Thyroid gland (tissue), 4 donors: ENCODE measurements at regions not wholly inside any gene's neighbourhood (a gene's known extent, or its start where the extent isn't known, plus 50 kb on each side); places are given as distances from the start of the nearest gene placed in this dataset.

Source experiments
- POLR2A ChIP-seq, 2 donors: fragments of 450-650 bp; IDR thresholded peaks; one replicate each; pipeline ENCODE4 v1.6.1; 2017; ENCODE audit warnings: antibody characterized with exemption in 2 of 2, mild to moderate bottlenecking in 2 of 2, moderate library complexity in 1 of 2
- TF ChIP-seq, protein P1 (sequence below), 6 experiments: fragments of 200-600 bp in 3 of 6; fragments of 450-650 bp in 3 of 6; sonication (generic) in 3 of 6; IDR thresholded peaks; one replicate each; pipeline ENCODE4 v1.5.1; 2016 to 2019; ENCODE audit warnings: antibody characterized with exemption in 6 of 6, mild to moderate bottlenecking in 2 of 6, inconsistent platforms in 1 of 6, moderate library complexity in 1 of 6

DNA sequence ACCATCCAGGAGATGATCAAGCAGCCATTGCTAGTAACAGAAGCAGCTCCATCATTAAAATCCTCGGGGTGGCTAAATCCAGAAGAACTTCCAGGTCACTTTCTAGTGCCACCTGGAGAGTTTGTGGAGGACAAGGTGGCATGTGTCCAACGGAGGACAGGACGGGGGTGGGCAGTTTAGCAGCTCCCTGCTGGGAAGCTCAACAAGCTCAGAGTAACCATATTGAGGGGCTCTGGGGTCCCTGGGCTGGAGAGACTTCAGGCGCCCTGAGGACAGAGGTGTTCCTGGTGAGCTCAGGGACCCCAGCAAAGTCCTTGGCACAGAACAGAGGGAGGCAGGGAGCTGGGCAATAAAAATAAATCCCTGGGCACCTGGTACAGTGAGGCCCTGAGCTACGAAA is 140.0 kb upstream of the FHL2 start:
- TF ChIP-seq, protein P1, sequence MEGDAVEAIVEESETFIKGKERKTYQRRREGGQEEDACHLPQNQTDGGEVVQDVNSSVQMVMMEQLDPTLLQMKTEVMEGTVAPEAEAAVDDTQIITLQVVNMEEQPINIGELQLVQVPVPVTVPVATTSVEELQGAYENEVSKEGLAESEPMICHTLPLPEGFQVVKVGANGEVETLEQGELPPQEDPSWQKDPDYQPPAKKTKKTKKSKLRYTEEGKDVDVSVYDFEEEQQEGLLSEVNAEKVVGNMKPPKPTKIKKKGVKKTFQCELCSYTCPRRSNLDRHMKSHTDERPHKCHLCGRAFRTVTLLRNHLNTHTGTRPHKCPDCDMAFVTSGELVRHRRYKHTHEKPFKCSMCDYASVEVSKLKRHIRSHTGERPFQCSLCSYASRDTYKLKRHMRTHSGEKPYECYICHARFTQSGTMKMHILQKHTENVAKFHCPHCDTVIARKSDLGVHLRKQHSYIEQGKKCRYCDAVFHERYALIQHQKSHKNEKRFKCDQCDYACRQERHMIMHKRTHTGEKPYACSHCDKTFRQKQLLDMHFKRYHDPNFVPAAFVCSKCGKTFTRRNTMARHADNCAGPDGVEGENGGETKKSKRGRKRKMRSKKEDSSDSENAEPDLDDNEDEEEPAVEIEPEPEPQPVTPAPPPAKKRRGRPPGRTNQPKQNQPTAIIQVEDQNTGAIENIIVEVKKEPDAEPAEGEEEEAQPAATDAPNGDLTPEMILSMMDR (IDR thresholded peaks at IDR 0.05), result no peak
- TF ChIP-seq POLR2A (IDR thresholded peaks at IDR 0.05), result no peak
